ENCODE measurements at regions not wholly inside any gene's neighbourhood (a gene's known extent, or its start where the extent isn't known, plus 50 kb on each side); places are given as distances from the start of the nearest gene placed in this dataset.

DNA sequence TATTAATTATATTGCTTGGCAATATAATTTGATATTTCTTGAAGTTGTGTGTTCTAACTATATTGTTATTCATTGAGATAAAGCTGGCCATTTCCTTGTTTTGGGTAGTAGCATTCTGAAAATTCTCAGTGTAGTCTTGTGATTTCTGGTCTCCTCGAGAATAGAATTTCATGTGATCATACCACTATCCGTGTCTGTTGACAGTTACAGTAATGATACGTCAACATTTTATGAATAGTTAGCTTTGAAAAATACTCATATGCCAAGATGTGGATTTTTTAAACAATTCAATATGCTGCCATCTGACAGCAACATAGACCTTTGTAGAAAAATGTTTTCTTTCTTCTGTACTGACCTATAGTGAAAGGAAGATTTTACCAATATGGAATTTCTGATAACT is 723.7 kb upstream of the SLC35B3 start:
- H3K27me3 Mint-ChIP-seq (ENCODE audit: low read depth) = no peaks in the 10 kb centered on the region
- no peak overlapping the region for H3K4me3 Mint-ChIP-seq
- H3K9me3 Mint-ChIP-seq = peaks cover 22% of the 10 kb centered on the region
- no peaks in the 10 kb centered on the region for H3K4me1 Mint-ChIP-seq
- no peak overlapping the region for H3K27ac Mint-ChIP-seq
- TF ChIP-seq, protein P1, sequence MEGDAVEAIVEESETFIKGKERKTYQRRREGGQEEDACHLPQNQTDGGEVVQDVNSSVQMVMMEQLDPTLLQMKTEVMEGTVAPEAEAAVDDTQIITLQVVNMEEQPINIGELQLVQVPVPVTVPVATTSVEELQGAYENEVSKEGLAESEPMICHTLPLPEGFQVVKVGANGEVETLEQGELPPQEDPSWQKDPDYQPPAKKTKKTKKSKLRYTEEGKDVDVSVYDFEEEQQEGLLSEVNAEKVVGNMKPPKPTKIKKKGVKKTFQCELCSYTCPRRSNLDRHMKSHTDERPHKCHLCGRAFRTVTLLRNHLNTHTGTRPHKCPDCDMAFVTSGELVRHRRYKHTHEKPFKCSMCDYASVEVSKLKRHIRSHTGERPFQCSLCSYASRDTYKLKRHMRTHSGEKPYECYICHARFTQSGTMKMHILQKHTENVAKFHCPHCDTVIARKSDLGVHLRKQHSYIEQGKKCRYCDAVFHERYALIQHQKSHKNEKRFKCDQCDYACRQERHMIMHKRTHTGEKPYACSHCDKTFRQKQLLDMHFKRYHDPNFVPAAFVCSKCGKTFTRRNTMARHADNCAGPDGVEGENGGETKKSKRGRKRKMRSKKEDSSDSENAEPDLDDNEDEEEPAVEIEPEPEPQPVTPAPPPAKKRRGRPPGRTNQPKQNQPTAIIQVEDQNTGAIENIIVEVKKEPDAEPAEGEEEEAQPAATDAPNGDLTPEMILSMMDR (IDR thresholded peaks at IDR 0.05; ENCODE audit: unreplicated experiment in 3 of 3) = no peak
- H3K36me3 Mint-ChIP-seq (ENCODE audit: low read depth) = no peaks in the 10 kb centered on the region

DNA sequence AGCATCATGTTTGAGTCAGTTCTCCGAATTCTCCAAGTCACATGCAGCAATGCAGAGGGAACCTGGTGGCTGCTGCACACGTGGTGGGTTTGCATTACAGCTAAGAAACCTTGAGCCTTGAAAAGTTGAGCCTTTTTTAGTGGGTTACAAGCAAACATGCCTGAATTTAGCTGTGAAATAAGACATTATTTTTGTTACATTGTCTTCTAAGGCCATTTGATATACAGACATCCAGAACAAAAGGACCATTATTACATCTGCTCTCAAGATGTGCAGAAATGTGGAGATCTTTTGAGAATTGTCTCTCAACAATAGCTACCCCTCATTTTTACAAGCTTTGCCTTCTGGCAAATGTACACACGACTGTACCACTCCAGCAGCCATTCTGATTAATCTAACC is 720.5 kb upstream of the SLC35B3 start:
- Mint-ChIP-seq H3K4me3 (no peak overlapping the region), H3K27ac (no peak overlapping the region), H3K4me1 (no peaks in the 10 kb centered on the region), H3K36me3 (ENCODE audit: low read depth) (no peaks in the 10 kb centered on the region), H3K27me3 (ENCODE audit: low read depth) (no peaks in the 10 kb centered on the region), H3K9me3 (peaks cover 3% of the 10 kb centered on the region)
- TF ChIP-seq, protein P1 (IDR thresholded peaks at IDR 0.05; ENCODE audit: unreplicated experiment in 3 of 3) = no peak

DNA sequence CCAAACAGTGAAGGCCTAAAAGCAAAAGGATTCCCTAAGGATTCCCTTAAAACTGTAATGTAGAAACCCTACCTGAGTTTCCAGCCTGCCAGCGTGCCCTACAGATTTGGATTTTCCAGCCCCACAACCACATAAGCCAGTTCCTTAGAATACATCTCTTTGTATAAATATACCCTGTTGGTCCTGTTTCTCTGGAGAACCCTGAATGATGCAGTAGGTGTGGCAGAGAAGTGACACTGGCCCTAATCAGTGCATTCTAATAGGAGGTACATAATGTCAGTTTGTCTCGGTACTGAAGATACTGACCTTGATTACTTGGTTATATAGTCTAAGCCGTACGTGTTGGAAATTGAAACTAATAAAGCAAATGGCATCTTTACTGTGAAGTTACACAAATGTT is 707.8 kb upstream of the SLC35B3 start:
- Mint-ChIP-seq H3K9me3 (peaks cover 11% of the 10 kb centered on the region), H3K36me3 (ENCODE audit: low read depth) (no peaks in the 10 kb centered on the region), H3K4me1 (peaks cover 30% of the 10 kb centered on the region), H3K27ac (no peak overlapping the region), H3K4me3 (no peak overlapping the region), H3K27me3 (ENCODE audit: low read depth) (peaks cover 8% of the 10 kb centered on the region)
- TF ChIP-seq, protein P1 (IDR thresholded peaks at IDR 0.05; ENCODE audit: unreplicated experiment in 3 of 3) = no peak

DNA sequence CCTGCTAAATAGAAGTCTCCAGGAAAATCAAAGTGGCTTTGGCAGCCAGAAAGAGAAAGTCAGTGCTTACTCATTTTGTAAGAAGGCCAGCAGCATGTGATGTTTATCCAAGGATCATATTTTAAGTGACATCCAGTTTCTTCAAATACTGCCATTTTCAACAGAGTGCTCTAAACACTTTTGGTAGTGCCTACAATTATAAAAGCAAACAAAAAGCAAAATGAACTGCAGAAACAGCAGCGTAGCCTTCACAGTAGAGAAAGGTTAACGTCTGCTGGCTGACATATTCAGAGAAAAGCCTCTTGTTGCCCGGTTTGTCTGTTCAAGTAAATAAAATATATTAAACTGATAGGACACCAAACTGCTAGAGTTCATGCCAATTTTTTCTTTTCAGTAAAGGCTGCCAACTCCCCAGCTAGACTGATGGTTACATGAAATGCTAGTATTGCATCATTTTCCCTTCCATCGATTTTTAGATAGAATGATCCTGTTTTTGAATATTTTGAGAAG is 705.7 kb upstream of the SLC35B3 start:
- H3K27ac Mint-ChIP-seq = peak overlapping the region; percentile 11 to 97 (median 36)
- peak overlapping the region in 1 of 3 experiments; percentile 53 for H3K4me3 Mint-ChIP-seq
- TF ChIP-seq, protein P1 (IDR thresholded peaks at IDR 0.05; ENCODE audit: unreplicated experiment in 3 of 3) = no peak
- no peaks in the 10 kb centered on the region for H3K36me3 Mint-ChIP-seq (ENCODE audit: low read depth)
- H3K4me1 Mint-ChIP-seq = peaks cover 30% of the 10 kb centered on the region
- peaks cover 11% of the 10 kb centered on the region for H3K9me3 Mint-ChIP-seq
- no peaks in the 10 kb centered on the region for H3K27me3 Mint-ChIP-seq (ENCODE audit: low read depth)

DNA sequence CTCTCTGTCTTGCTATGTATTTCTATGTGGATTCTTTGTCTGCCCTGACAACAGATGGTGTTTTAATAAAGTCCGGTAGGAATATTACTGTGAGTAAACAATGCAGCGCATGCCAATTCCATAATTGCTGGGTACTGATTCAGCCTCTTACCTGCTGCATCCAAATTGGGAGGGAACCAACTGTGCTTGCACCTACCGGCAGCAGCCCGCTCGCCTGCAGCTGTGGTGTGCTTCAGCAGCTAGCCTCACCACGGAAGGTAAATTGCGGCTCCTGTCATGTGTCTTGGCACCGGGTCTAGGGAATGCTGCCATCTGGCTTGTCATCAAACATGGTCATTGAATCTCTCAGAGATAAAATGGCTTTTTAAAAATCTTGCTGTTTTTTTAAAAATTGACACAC is 704.8 kb upstream of the SLC35B3 start:
- H3K36me3 Mint-ChIP-seq (ENCODE audit: low read depth) = no peaks in the 10 kb centered on the region
- peak overlapping the region in 2 of 3 experiments; percentile 1 to 97 for H3K27ac Mint-ChIP-seq
- TF ChIP-seq, protein P1 (IDR thresholded peaks at IDR 0.05; ENCODE audit: unreplicated experiment in 3 of 3) = no peak
- H3K4me1 Mint-ChIP-seq = peaks cover 30% of the 10 kb centered on the region
- H3K9me3 Mint-ChIP-seq = peaks cover 11% of the 10 kb centered on the region
- no peaks in the 10 kb centered on the region for H3K27me3 Mint-ChIP-seq (ENCODE audit: low read depth)
- peak overlapping the region in 1 of 3 experiments; percentile 72 for H3K4me3 Mint-ChIP-seq

DNA sequence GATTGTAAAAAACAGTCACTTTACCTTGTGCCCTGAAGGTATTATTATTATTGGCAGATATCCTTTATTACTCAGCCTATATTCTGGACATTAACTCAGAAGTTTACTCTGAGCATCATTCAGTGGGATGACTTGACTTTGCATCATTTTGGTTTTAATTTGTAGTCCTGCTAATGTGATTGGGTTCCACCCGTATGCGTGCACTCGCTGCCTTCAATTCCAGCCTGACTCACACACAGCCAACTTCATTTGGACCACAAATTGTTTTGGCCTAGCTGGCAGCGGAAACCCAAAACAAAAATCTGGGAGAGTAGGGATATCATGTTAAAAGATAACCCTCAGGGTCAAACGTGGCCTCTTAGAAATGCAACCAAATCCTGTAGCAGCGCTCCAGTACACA is 704.4 kb upstream of the SLC35B3 start:
- Mint-ChIP-seq H3K4me1 (peaks cover 30% of the 10 kb centered on the region), H3K4me3 (peak overlapping the region in 1 of 3 experiments; percentile 15), H3K27me3 (ENCODE audit: low read depth) (no peaks in the 10 kb centered on the region), H3K27ac (peak overlapping the region in 1 of 3 experiments; percentile 97), H3K9me3 (peaks cover 9% of the 10 kb centered on the region), H3K36me3 (ENCODE audit: low read depth) (no peaks in the 10 kb centered on the region)
- TF ChIP-seq, protein P1 (IDR thresholded peaks at IDR 0.05; ENCODE audit: unreplicated experiment in 3 of 3) = no peak

All from nephron (organoid).